ENCODE measurements at regions not wholly inside any gene's neighbourhood (a gene's known extent, or its start where the extent isn't known, plus 50 kb on each side); places are given as distances from the start of the nearest gene placed in this dataset.

DNA sequence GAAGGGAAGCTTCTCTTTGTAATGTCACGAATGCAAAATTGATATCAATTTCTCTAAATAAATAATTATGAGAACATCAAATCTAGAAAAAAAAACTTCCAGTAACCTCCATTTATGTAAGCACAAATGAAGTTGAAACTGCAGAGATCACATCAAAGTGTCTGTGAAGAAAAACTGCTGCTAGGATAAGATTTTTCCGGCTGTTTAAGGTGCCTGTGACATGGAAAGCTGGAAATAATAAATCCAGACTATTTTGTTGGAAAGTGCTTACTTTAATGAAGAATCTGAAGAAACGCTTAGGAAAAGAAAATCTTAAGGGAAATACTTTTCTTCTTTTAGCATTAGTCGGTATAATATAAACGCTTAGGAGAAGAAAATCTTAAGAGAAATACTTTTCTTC, 57.0 kb downstream of the CHRM3 start:
- no peaks in the 10 kb centered on the region for H4K20me1 ChIP-seq (ENCODE audit: control insufficient read depth, extremely low read depth, insufficient read depth, low read length)
- no peak overlapping the region for H3K4me3 ChIP-seq (replicated peaks in 1 of 4; ENCODE audit: control extremely low read depth in 1 of 4, insufficient read depth in 1 of 4, low read depth in 3 of 4, low read length in 4 of 4)
- no peak for DNase-seq (ENCODE audit: low read depth in 2 of 2)
- TF ChIP-seq, protein P1, sequence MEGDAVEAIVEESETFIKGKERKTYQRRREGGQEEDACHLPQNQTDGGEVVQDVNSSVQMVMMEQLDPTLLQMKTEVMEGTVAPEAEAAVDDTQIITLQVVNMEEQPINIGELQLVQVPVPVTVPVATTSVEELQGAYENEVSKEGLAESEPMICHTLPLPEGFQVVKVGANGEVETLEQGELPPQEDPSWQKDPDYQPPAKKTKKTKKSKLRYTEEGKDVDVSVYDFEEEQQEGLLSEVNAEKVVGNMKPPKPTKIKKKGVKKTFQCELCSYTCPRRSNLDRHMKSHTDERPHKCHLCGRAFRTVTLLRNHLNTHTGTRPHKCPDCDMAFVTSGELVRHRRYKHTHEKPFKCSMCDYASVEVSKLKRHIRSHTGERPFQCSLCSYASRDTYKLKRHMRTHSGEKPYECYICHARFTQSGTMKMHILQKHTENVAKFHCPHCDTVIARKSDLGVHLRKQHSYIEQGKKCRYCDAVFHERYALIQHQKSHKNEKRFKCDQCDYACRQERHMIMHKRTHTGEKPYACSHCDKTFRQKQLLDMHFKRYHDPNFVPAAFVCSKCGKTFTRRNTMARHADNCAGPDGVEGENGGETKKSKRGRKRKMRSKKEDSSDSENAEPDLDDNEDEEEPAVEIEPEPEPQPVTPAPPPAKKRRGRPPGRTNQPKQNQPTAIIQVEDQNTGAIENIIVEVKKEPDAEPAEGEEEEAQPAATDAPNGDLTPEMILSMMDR (conservative IDR thresholded peaks at IDR 0.05 in 1 of 2, IDR thresholded peaks at IDR 0.05 in 1 of 2; ENCODE audit: low read depth in 1 of 2, low read length in 2 of 2), result no peak
- H3K9ac ChIP-seq (ENCODE audit: insufficient read depth, low read length), result no peak overlapping the region
- H3K27ac ChIP-seq (ENCODE audit: insufficient read depth, low read length), result no peak overlapping the region
- H3K79me2 ChIP-seq (ENCODE audit: control insufficient read depth, insufficient read depth, low read length), result no peaks in the 10 kb centered on the region
- no peaks in the 10 kb centered on the region for H3K4me1 ChIP-seq (ENCODE audit: control insufficient read depth, extremely low read depth, insufficient read depth, low read length)
- H3K9me3 ChIP-seq (ENCODE audit: control insufficient read depth, insufficient read depth, low read depth, low read length), result no peaks in the 10 kb centered on the region
- H2AFZ ChIP-seq (ENCODE audit: low read length), result no peak overlapping the region
- no peaks in the 10 kb centered on the region for H3K27me3 ChIP-seq (ENCODE audit: control insufficient read depth, insufficient read depth, low read length)
- no peak overlapping the region for H3K4me2 ChIP-seq (ENCODE audit: extremely low read depth, insufficient read depth, low read length)
- no peaks in the 10 kb centered on the region for H3K36me3 ChIP-seq (ENCODE audit: control insufficient read depth, insufficient read depth, low read length)

DNA sequence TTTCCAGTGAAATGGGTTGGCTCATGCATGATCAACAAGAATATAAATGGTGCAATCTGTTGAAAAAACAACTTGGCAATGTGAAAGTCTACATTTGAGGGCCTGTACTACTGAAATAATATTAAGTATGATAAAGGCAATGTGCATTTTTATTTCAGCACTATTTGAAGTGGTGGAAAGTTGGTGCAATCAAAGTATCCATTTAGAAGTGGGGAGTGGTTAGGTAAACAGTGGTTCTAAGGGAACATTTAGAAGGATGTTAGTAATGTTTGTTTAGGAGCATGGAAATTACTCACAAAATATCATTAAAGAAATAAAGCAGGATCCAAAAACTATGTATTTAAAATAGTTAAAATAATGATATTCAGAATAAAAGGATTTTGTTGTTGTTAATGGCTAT, 60.2 kb downstream of the CHRM3 start:
- H3K9ac ChIP-seq (ENCODE audit: insufficient read depth, low read length), result no peak overlapping the region
- H4K20me1 ChIP-seq (ENCODE audit: control insufficient read depth, extremely low read depth, insufficient read depth, low read length), result no peaks in the 10 kb centered on the region
- no peaks in the 10 kb centered on the region for H3K79me2 ChIP-seq (ENCODE audit: control insufficient read depth, insufficient read depth, low read length)
- H3K4me2 ChIP-seq (ENCODE audit: extremely low read depth, insufficient read depth, low read length), result no peak overlapping the region
- TF ChIP-seq EZH2 (IDR thresholded peaks at IDR 0.05; ENCODE audit: low read length, missing control alignments), result no peak
- TF ChIP-seq, protein P1 (conservative IDR thresholded peaks at IDR 0.05 in 1 of 2, IDR thresholded peaks at IDR 0.05 in 1 of 2; ENCODE audit: low read depth in 1 of 2, low read length in 2 of 2), result no peak
- H3K27ac ChIP-seq (ENCODE audit: insufficient read depth, low read length), result no peak overlapping the region
- H2AFZ ChIP-seq (ENCODE audit: low read length), result no peak overlapping the region
- H3K4me1 ChIP-seq (ENCODE audit: control insufficient read depth, extremely low read depth, insufficient read depth, low read length), result no peaks in the 10 kb centered on the region
- H3K9me3 ChIP-seq (ENCODE audit: control insufficient read depth, insufficient read depth, low read depth, low read length), result no peaks in the 10 kb centered on the region
- DNase-seq (ENCODE audit: low read depth in 2 of 2), result no peak
- no peaks in the 10 kb centered on the region for H3K27me3 ChIP-seq (ENCODE audit: control insufficient read depth, insufficient read depth, low read length)
- no peaks in the 10 kb centered on the region for H3K36me3 ChIP-seq (ENCODE audit: control insufficient read depth, insufficient read depth, low read length)
- H3K4me3 ChIP-seq (replicated peaks in 1 of 4; ENCODE audit: control extremely low read depth in 1 of 4, insufficient read depth in 1 of 4, low read depth in 3 of 4, low read length in 4 of 4), result no peak overlapping the region

DNA sequence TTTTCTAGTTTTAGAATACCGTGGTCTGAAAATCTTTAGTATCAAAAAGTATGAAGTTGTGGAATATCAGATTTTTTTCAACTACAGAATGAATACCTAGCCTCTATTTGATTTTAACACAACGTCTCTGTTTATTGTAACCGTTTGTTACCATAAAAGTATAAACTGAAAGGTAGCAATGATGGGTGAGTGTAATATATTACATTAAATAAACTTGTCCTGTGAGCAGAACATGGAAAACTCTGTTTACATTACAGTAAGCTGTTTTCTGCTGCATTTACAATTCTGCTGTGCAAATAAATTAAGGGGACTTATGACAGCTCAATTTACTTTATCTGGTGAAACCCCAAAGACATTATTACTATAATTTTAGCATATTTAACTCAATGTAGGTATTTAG, 62.5 kb downstream of the CHRM3 start:
- TF ChIP-seq, protein P1 (conservative IDR thresholded peaks at IDR 0.05 in 1 of 2, IDR thresholded peaks at IDR 0.05 in 1 of 2; ENCODE audit: low read depth in 1 of 2, low read length in 2 of 2), result no peak
- TF ChIP-seq EZH2 (IDR thresholded peaks at IDR 0.05; ENCODE audit: low read length, missing control alignments), result no peak
- Histone ChIP-seq H3K9ac (ENCODE audit: insufficient read depth, low read length) (no peak overlapping the region), H3K9me3 (ENCODE audit: control insufficient read depth, insufficient read depth, low read depth, low read length) (no peaks in the 10 kb centered on the region), H3K36me3 (ENCODE audit: control insufficient read depth, insufficient read depth, low read length) (no peaks in the 10 kb centered on the region), H3K79me2 (ENCODE audit: control insufficient read depth, insufficient read depth, low read length) (no peaks in the 10 kb centered on the region), H3K27me3 (ENCODE audit: control insufficient read depth, insufficient read depth, low read length) (no peaks in the 10 kb centered on the region), H3K4me2 (ENCODE audit: extremely low read depth, insufficient read depth, low read length) (no peak overlapping the region), H3K4me3 (replicated peaks in 1 of 4; ENCODE audit: control extremely low read depth in 1 of 4, insufficient read depth in 1 of 4, low read depth in 3 of 4, low read length in 4 of 4) (no peak overlapping the region), H2AFZ (ENCODE audit: low read length) (no peak overlapping the region), H4K20me1 (ENCODE audit: control insufficient read depth, extremely low read depth, insufficient read depth, low read length) (no peaks in the 10 kb centered on the region), H3K27ac (ENCODE audit: insufficient read depth, low read length) (no peak overlapping the region), H3K4me1 (ENCODE audit: control insufficient read depth, extremely low read depth, insufficient read depth, low read length) (no peaks in the 10 kb centered on the region)
- DNase-seq (ENCODE audit: low read depth in 2 of 2), result no peak
